Astrocyte (in vitro differentiated cells and primary cell): ENCODE measurements at regions not wholly inside any gene's neighbourhood (a gene's known extent, or its start where the extent isn't known, plus 50 kb on each side); places are given as distances from the start of the nearest gene placed in this dataset.

Experiments used
- DNase-seq: peaks from one replicate; pipeline ENCODE4 v3.0.0-alpha.2; 2010; ENCODE audit warnings: low read depth
- FAIRE-seq: peaks from 2 replicates; lab custom pipeline; 2011; peaks lifted over from hg19 to GRCh38; lab: Jason Lieb, UNC
- H2AFZ ChIP-seq: 2 replicates; pipeline ENCODE4 v1.6.0; 2012; ENCODE audit warnings: low read depth, low read length, inconsistent platforms
- H3K27ac ChIP-seq: 2 replicates; pipeline ENCODE4 v1.5.1; 2011; ENCODE audit warnings: low read depth, low read length, inconsistent platforms
- H3K27me3 ChIP-seq: 2 replicates; pipeline ENCODE4 v1.6.0; 2011; ENCODE audit warnings: low read length, inconsistent platforms; ENCODE audit not compliant: insufficient read depth
- H3K36me3 ChIP-seq: 2 replicates; pipeline ENCODE4 v1.5.1; 2011; ENCODE audit warnings: low read length, inconsistent platforms; ENCODE audit not compliant: insufficient read depth
- H3K4me1 ChIP-seq: 2 replicates; pipeline ENCODE4 v1.5.1; 2011; ENCODE audit warnings: low read length, inconsistent platforms; ENCODE audit not compliant: insufficient read depth
- H3K4me2 ChIP-seq: 2 replicates; pipeline ENCODE4 v1.6.0; 2012; ENCODE audit warnings: low read length, inconsistent platforms
- H3K4me3 ChIP-seq: 2 replicates; pipeline ENCODE4 v1.5.1; 2011; ENCODE audit warnings: low read depth, mild to moderate bottlenecking, low read length, inconsistent platforms; ENCODE audit not compliant: insufficient read depth
- H3K79me2 ChIP-seq: 2 replicates; pipeline ENCODE4 v1.6.0; 2012; ENCODE audit warnings: mild to moderate bottlenecking, low read length, inconsistent platforms; ENCODE audit not compliant: insufficient read depth
- H3K9ac ChIP-seq: 2 replicates; pipeline ENCODE4 v1.6.0; 2012; ENCODE audit warnings: mild to moderate bottlenecking, low read length, inconsistent platforms
- H3K9me3 ChIP-seq: 2 replicates; pipeline ENCODE4 v1.5.1; 2012; ENCODE audit warnings: low read depth, mild to moderate bottlenecking, low read length, inconsistent platforms; ENCODE audit not compliant: insufficient read depth
- H4K20me1 ChIP-seq: 2 replicates; pipeline ENCODE4 v1.6.0; 2012; ENCODE audit warnings: low read length, inconsistent platforms; ENCODE audit not compliant: insufficient read depth
- H3K27ac Mint-ChIP-seq: one replicate; pipeline ENCODE4 v1.8.0; 2021; ENCODE audit warnings: mild to moderate bottlenecking, mixed read lengths; ENCODE audit not compliant: unreplicated experiment
- H3K27me3 Mint-ChIP-seq: one replicate; pipeline ENCODE4 v1.8.0; 2021; ENCODE audit warnings: low read depth, mixed read lengths; ENCODE audit not compliant: unreplicated experiment
- H3K36me3 Mint-ChIP-seq: one replicate; pipeline ENCODE4 v1.8.0; 2021; ENCODE audit warnings: low read depth, mixed read lengths; ENCODE audit not compliant: unreplicated experiment
- H3K4me1 Mint-ChIP-seq: one replicate; pipeline ENCODE4 v1.8.0; 2021; ENCODE audit warnings: low read depth, mixed read lengths; ENCODE audit not compliant: unreplicated experiment
- H3K4me3 Mint-ChIP-seq: one replicate; pipeline ENCODE4 v1.8.0; 2021; ENCODE audit warnings: mild to moderate bottlenecking, moderate library complexity, mixed read lengths; ENCODE audit not compliant: unreplicated experiment
- H3K9me3 Mint-ChIP-seq: one replicate; pipeline ENCODE4 v1.8.0; 2021; ENCODE audit warnings: mild to moderate bottlenecking, mixed read lengths; ENCODE audit not compliant: unreplicated experiment
- EZH2 ChIP-seq: IDR thresholded peaks from 2 replicates; pipeline ENCODE4 v1.6.1; 2012; ENCODE audit warnings: mild to moderate bottlenecking, low read length, inconsistent platforms; ENCODE audit not compliant: insufficient read depth
- TF ChIP-seq, protein P1 (sequence below): IDR thresholded peaks from 2 replicates; pipeline ENCODE4 v1.5.1; 2011; ENCODE audit warnings: low read depth, mild to moderate bottlenecking, inconsistent platforms, low read length, moderate library complexity; ENCODE audit not compliant: insufficient read depth

DNA sequence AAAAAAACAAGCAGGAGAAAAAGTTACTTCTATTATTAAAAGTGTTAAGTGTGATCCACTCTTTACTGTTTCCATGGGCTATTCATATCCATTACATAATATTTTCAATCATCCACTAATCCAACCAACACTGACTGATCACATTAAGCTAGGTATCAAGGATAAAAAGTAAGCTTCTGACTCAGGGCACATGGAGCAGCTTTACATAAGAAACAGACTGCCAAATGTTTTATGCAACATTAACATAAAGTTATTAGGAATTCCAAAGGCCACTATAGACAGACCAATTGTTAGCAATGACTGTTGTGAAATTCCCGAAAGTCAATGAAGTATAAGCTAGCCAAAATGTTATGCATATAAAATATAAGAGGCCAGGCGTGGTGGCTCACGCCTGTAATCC lies 277.6 kb downstream of the ZEB2 start:
- Histone ChIP-seq H3K4me2 (no peak overlapping the region), H3K27me3 (no peaks in the 10 kb centered on the region), H3K27ac (no peak overlapping the region), H4K20me1 (peaks cover 3% of the 10 kb centered on the region), H3K9ac (no peak overlapping the region), H2AFZ (no peak overlapping the region), H3K4me1 (no peaks in the 10 kb centered on the region), H3K36me3 (no peaks in the 10 kb centered on the region), H3K4me3 (no peak overlapping the region), H3K9me3 (no peaks in the 10 kb centered on the region), H3K79me2 (no peaks in the 10 kb centered on the region)
- DNase-seq (no peak), FAIRE-seq (no peak)
- no peaks in the 10 kb centered on the region for H3K36me3 Mint-ChIP-seq
- no peak overlapping the region for H3K4me3 Mint-ChIP-seq
- H3K9me3 Mint-ChIP-seq = peaks cover 3% of the 10 kb centered on the region
- H3K27ac Mint-ChIP-seq = no peak overlapping the region
- no peak for TF ChIP-seq EZH2
- TF ChIP-seq, protein P1, sequence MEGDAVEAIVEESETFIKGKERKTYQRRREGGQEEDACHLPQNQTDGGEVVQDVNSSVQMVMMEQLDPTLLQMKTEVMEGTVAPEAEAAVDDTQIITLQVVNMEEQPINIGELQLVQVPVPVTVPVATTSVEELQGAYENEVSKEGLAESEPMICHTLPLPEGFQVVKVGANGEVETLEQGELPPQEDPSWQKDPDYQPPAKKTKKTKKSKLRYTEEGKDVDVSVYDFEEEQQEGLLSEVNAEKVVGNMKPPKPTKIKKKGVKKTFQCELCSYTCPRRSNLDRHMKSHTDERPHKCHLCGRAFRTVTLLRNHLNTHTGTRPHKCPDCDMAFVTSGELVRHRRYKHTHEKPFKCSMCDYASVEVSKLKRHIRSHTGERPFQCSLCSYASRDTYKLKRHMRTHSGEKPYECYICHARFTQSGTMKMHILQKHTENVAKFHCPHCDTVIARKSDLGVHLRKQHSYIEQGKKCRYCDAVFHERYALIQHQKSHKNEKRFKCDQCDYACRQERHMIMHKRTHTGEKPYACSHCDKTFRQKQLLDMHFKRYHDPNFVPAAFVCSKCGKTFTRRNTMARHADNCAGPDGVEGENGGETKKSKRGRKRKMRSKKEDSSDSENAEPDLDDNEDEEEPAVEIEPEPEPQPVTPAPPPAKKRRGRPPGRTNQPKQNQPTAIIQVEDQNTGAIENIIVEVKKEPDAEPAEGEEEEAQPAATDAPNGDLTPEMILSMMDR = no peak
- H3K27me3 Mint-ChIP-seq = no peaks in the 10 kb centered on the region
- peaks cover 1% of the 10 kb centered on the region for H3K4me1 Mint-ChIP-seq

DNA sequence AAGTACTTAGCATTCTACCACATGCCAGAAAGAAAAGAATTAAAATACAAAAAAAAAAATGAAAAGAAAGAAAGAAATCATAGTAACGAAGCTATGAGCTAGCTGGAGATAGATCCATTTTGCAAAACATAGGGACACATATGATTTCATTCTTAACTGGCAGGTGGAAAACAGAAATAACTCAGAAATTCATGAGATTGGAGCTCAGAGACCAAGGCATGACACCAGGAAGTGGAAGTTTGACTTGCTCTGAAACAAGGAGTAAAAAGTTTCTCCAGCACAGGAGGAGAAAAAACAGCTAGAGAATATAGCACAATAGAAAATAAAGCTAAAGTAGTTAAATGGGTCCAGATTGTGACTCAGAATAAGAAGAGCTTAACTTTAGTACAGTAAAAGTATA lies 278.1 kb downstream of the ZEB2 start:
- H3K79me2 ChIP-seq = no peaks in the 10 kb centered on the region
- no peak overlapping the region for H3K4me3 ChIP-seq
- no peak for FAIRE-seq
- DNase-seq = no peak
- H3K9me3 ChIP-seq = no peaks in the 10 kb centered on the region
- Mint-ChIP-seq H3K27me3 (no peaks in the 10 kb centered on the region), H3K36me3 (no peaks in the 10 kb centered on the region), H3K4me1 (peaks cover 1% of the 10 kb centered on the region), H3K4me3 (no peak overlapping the region), H3K27ac (no peak overlapping the region), H3K9me3 (peaks cover 3% of the 10 kb centered on the region)
- H3K36me3 ChIP-seq = no peaks in the 10 kb centered on the region
- no peak overlapping the region for H3K4me2 ChIP-seq
- no peaks in the 10 kb centered on the region for H3K4me1 ChIP-seq
- H3K27ac ChIP-seq = no peak overlapping the region
- peaks cover 3% of the 10 kb centered on the region for H4K20me1 ChIP-seq
- H2AFZ ChIP-seq = no peak overlapping the region
- no peak overlapping the region for H3K9ac ChIP-seq
- no peak for TF ChIP-seq EZH2
- TF ChIP-seq, protein P1 = no peak
- no peaks in the 10 kb centered on the region for H3K27me3 ChIP-seq

DNA sequence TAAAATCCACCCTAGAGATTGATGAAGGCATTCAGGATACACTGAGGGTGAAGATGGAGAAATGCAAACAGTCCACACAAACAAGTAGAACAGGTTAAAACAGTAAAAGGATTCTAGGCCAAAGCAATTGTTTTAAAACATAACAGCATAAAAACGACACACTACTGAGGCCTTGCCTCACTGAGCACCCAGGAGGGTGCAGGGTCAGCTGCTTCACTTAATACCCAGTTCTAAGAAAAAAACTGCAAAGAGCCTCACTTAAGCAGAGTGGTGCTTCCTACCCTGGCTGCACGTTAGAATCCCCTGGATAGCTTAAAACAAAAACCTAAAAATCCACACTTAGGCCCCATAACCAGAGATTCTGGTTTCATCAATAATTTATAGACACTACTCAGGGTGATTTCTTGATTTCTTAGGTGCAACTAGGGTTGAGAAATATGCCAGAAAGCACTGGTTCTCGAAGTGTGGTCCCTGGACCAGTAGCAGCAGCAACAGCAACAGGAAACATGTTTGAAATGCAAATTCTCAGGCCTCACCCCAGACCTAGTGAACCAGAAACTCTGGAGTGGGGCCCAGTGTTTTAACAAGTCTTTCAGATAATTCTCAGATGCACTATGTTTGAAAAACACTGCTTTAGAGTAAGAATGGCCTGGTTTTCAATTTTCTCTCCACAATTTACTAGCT lies 279.1 kb downstream of the ZEB2 start:
- Mint-ChIP-seq H3K9me3 (no peaks in the 10 kb centered on the region), H3K36me3 (no peaks in the 10 kb centered on the region), H3K27me3 (no peaks in the 10 kb centered on the region), H3K4me1 (peaks cover 1% of the 10 kb centered on the region), H3K27ac (no peak overlapping the region), H3K4me3 (no peak overlapping the region)
- FAIRE-seq (no peak), DNase-seq (no peak)
- H3K9me3 ChIP-seq = no peaks in the 10 kb centered on the region
- peaks cover 3% of the 10 kb centered on the region for H4K20me1 ChIP-seq
- no peaks in the 10 kb centered on the region for H3K79me2 ChIP-seq
- H3K27me3 ChIP-seq = no peaks in the 10 kb centered on the region
- H3K9ac ChIP-seq = no peak overlapping the region
- no peaks in the 10 kb centered on the region for H3K36me3 ChIP-seq
- H2AFZ ChIP-seq = no peak overlapping the region
- no peak overlapping the region for H3K4me2 ChIP-seq
- no peak overlapping the region for H3K4me3 ChIP-seq
- no peak for TF ChIP-seq EZH2
- TF ChIP-seq, protein P1 = no peak
- no peak overlapping the region for H3K27ac ChIP-seq
- no peaks in the 10 kb centered on the region for H3K4me1 ChIP-seq
